Panc1 (cell line): ENCODE measurements at regions not wholly inside any gene's neighbourhood (a gene's known extent, or its start where the extent isn't known, plus 50 kb on each side); places are given as distances from the start of the nearest gene placed in this dataset.

ENCODE experiments used
- CTCF ChIP-seq: fragments of 450-650 bp; IDR thresholded peaks from 2 replicates; pipeline ENCODE4 v1.5.1; 2017; ENCODE audit warnings: mild to moderate bottlenecking
- REST ChIP-seq, 2 experiments: IDR thresholded peaks; 2 replicates each; pipeline ENCODE4 v1.6.1; 2011 to 2012; ENCODE audit warnings: low read depth in 2 of 2, control low read depth in 1 of 2, low read length in 1 of 2, mild to moderate bottlenecking in 1 of 2, moderate library complexity in 1 of 2; ENCODE audit not compliant: insufficient read depth in 1 of 2

- no peak for TF ChIP-seq REST (IDR thresholded peaks at IDR 0.05; ENCODE audit: insufficient read depth in 1 of 2, low read depth in 2 of 2, low read length in 1 of 2)
- no peak for TF ChIP-seq CTCF
Measured at GRCh38 chr15:95440712-95441111, 889.8 kb upstream of the NR2F2 start.
